ENCODE measurements at regions not wholly inside any gene's neighbourhood (a gene's known extent, or its start where the extent isn't known, plus 50 kb on each side); places are given as distances from the start of the nearest gene placed in this dataset.

- Histone ChIP-seq H3K27me3 (ENCODE audit: control insufficient read depth in 1 of 2, insufficient read depth in 2 of 2, low read length in 2 of 2) (peaks cover 0 to 21% of the 10 kb centered on the region in 2 experiments; a peak in 3 of 5 replicates), H3K9me3 (ENCODE audit: low read length) (no peaks in the 10 kb centered on the region), H3K4me2 (ENCODE audit: low read depth, low read length) (no peak overlapping the region), H3K4me1 (ENCODE audit: insufficient read depth, low read length) (no peaks in the 10 kb centered on the region), H4K20me1 (ENCODE audit: insufficient read depth, low read length) (no peaks in the 10 kb centered on the region), H3K9ac (ENCODE audit: insufficient read depth, low read depth, low read length) (no peak overlapping the region), H3K27ac (ENCODE audit: extremely low read length, insufficient read depth, low read length) (no peak overlapping the region), H3K79me2 (ENCODE audit: insufficient read depth, low read length) (no peaks in the 10 kb centered on the region), H3K36me3 (replicated peaks in 1 of 2; ENCODE audit: control insufficient read depth in 1 of 2, insufficient read depth in 2 of 2, low read length in 2 of 2) (no peaks in the 10 kb centered on the region), H2AFZ (ENCODE audit: low read length) (no peak overlapping the region), H3K4me3 (replicated peaks in 1 of 3; ENCODE audit: insufficient read depth in 1 of 3, low read depth in 2 of 3, low read length in 3 of 3) (no peak overlapping the region)
- DNase-seq (ENCODE audit: low spot score): no peak
- ChIA-PET POLR2A (no interaction called here), CTCF (ENCODE audit: low intra/inter-chr PET ratio, low total read pairs) (no interaction called here)
- FAIRE-seq: no peak
- in situ Hi-C loops (cut with HindIII; ENCODE audit: extremely low pct_ligation_motif_present, low pct_unique_long_range_greater_than_20kb) (no loop called here), intact Hi-C loops (cut with micrococcal nuclease; ENCODE audit: unreplicated experiment) (no loop called here)
- BruUV-seq (replicated peaks): no TSS peak
- TF ChIP-seq ZSCAN5A (CRISPR knock-in tag; IDR thresholded peaks at IDR 0.05; ENCODE audit: borderline replicate concordance) (no peak), GFI1 (CRISPR knock-in tag; IDR thresholded peaks at IDR 0.05; ENCODE audit: borderline replicate concordance) (no peak), SYNCRIP (IDR thresholded peaks at IDR 0.05; ENCODE audit: insufficient read depth, low read depth, low read length) (no peak), ZNF138 (CRISPR knock-in tag; IDR thresholded peaks at IDR 0.05; ENCODE audit: low read depth) (no peak), ZBTB49 (CRISPR knock-in tag; IDR thresholded peaks at IDR 0.05; ENCODE audit: borderline replicate concordance) (no peak), ZNF652 (CRISPR knock-in tag; IDR thresholded peaks at IDR 0.05; ENCODE audit: borderline replicate concordance, low read depth) (no peak), ZNF350 (CRISPR knock-in tag; IDR thresholded peaks at IDR 0.05; ENCODE audit: borderline replicate concordance, low read depth) (no peak), ELF3 (CRISPR knock-in tag; IDR thresholded peaks at IDR 0.05) (no peak), DMAP1 (CRISPR knock-in tag; IDR thresholded peaks at IDR 0.05) (no peak), ZNF841 (CRISPR knock-in tag; IDR thresholded peaks at IDR 0.05; ENCODE audit: borderline replicate concordance) (no peak), SMYD3 (CRISPR knock-in tag; IDR thresholded peaks at IDR 0.05) (no peak), PPARG (CRISPR knock-in tag; conservative IDR thresholded peaks at IDR 0.05) (no peak), RFX1 (IDR thresholded peaks at IDR 0.05) (no peak)
- TF ChIP-seq, protein P1, sequence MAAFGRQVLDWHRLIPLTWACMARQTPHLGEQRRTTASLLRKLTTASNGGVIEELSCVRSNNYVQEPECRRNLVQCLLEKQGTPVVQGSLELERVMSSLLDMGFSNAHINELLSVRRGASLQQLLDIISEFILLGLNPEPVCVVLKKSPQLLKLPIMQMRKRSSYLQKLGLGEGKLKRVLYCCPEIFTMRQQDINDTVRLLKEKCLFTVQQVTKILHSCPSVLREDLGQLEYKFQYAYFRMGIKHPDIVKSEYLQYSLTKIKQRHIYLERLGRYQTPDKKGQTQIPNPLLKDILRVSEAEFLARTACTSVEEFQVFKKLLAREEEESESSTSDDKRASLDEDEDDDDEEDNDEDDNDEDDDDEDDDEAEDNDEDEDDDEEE (CRISPR knock-in tag; IDR thresholded peaks at IDR 0.05): no peak
- 71% methylated on average over 16 of the region's 16 CpGs for WGBS (ENCODE audit: low lambda C conversion rate)
- no peak for ATAC-seq
Measured at GRCh38 chr22:48954781-48955311, 872.8 kb downstream of the BRD1 start.

All from HepG2 (cell line).